Kidney capillary endothelial cell (primary cell): ENCODE measurements at regions not wholly inside any gene's neighbourhood (a gene's known extent, or its start where the extent isn't known, plus 50 kb on each side); places are given as distances from the start of the nearest gene placed in this dataset.

Source experiments
- DNase-seq: peaks from one replicate; pipeline ENCODE4 v3.0.0-alpha.2; 2018; ENCODE audit warnings: low spot score

- DNase-seq = no peak
Measured at GRCh38 chrX:40452031-40452430, 128.7 kb upstream of the ATP6AP2 start.

DNA sequence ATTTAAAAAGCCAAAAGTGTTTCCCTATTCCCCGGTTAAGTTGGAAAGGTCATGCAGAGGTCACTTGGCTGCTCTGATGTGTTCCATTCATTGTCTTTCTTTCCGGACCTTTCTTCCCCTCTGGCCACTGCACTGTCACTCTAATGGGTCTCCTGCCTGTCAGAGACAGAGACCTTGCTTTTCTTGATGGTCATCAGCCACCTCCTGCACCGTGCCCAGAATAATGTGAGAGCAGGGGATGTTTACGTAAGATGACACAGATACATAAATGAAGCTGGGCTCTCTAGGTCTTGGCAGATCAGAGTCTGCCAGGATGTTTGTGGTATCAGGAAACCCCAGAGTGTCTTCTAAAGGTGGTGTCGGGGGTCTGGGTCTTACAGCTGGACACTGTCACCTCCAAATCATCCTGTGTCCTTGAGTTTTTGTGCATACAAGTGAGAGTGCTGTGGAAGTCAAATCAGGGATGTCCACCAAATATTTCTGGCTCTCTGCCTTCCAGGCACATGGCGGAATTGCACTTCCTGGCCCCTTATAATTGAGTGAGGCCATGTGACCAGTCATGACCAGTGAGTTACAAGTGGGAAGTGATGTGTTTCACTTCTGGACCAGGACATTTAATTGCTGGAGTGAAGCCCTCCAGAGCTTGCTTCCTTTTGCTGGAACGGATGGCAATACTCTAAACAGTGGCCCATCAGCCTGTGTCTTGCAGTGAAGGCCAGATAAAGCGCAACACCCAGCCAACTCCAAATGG, 130.6 kb upstream of the ATP6AP2 start:
- no peak for DNase-seq

GRCh38 chrX:40449396-40449795, 131.4 kb upstream of the ATP6AP2 start:
- DNase-seq = no peak

DNA sequence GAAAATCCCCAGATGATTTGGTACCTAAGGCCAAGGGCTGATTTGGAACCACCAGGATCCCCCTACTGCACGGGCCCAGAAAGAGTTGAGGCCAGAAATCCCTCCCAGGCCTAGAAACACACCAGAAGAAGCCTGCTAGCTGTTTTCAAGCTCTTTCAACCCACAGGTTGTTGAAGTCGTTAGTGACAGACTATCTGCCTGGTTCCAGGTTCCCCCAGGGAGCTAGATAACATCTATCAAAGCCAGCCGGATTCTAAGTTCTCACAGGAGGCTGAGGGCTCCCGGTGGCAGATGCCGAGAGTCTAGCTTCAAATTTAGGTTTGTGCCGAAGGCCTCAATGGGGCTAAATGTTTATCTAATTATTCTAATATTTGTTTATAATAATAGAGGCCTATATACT, 132.0 kb upstream of the ATP6AP2 start:
- DNase-seq = no peak

DNA sequence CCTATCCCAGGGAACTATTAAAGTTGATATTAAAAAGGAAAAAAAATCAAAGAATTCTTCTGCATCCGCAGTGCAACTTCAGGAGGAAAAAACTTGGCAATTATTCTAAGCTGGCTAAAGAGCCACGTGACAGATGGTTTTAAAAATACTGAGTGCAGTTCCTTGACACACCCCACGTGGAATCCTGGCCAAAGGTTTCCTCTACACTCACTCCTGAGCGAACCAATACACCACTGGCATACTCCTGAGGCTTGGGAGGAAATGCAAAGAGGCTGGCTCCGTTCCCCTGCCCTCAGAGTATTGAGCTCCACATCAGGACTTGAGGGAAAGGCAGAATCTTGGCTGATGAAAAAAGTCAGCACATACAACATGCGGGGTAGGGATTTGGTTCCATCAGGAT, 133.8 kb upstream of the ATP6AP2 start:
- DNase-seq = no peak

DNA sequence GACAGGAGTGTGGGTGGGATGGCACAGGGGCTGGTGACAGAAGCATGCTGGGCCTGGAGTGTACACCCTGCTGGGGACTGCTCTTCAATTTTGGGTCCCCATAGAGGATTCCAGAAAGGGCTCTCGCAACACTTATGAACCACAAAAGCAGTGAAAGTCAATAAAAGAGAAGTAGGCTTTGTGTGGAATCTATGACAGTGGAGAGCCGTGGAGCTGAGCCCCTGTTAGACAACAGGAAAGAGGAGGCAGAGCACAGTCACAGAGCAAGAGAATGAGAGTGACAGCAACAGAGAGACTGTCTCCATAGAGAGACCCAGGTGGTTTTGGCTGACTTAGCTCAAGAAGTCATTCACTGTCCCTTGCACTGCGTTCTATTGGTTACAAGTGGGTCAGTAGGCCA, 135.1 kb upstream of the ATP6AP2 start:
- DNase-seq = no peak

GRCh38 chrX:40444798-40445496, 135.8 kb upstream of the ATP6AP2 start:
- no peak for DNase-seq

DNA sequence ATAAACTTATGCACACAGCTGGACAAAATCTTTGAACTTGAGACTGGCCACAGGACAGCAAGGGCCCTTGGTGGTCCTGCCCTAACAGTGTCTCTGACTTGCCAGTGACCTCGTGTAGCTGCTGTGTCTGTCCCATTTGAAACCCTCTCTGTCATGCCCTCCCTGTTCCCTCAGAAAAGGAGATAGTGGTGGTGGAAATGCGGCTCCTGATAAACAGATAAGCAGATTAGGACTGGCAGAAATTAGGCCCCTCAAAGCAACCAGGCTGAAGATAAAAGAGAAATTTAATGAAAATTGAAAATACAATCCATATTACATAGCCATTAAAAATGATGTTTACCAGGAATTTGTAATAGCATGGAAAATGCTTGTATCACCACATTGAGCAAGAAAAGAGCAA, 136.6 kb upstream of the ATP6AP2 start:
- no peak for DNase-seq

- DNase-seq = no peak
Measured at GRCh38 chrX:40440866-40441265, 139.9 kb upstream of the ATP6AP2 start.

DNA sequence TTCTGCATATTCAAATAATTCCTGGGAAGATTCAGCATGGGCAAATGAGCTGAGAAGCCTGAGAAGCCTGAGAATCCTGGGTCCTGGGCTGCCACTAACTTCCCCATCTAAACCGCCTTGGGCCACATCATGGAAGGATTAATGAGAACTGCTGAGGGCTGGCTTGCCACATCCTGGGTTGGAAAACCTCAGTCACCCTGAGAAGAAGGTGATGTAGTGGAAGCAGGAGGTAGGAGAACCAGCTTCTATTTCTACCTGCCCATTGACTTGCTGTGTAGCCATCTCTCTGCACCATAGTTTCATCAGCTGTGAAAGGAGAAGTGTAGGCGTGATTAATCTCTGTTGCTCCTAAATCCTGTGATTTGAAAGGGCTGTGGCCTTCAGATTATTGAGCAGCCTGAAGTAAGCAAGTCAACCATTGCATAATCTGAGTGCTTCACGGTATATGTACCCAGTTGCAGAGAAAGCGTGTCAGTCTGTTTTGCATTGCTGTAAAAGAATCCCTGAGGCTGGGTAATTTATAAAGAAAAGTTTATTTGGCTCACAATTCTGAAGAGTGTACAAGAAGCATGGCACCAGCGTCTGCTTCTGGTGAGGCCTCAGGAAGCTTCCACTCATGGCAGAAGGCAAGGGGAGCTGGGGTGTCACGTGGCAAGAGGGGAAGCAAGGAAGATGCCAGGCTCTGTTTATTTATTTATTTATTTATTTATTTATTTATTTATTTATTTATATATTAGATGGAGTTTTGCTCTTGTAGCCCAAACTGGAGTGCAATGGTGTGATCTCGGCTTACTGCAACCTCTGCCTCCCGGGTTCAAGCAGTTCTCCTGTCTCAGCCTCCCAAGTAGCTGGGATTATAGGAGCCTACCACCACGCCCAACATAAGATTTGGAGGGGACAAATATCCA, 140.9 kb upstream of the ATP6AP2 start:
- no peak for DNase-seq

DNA sequence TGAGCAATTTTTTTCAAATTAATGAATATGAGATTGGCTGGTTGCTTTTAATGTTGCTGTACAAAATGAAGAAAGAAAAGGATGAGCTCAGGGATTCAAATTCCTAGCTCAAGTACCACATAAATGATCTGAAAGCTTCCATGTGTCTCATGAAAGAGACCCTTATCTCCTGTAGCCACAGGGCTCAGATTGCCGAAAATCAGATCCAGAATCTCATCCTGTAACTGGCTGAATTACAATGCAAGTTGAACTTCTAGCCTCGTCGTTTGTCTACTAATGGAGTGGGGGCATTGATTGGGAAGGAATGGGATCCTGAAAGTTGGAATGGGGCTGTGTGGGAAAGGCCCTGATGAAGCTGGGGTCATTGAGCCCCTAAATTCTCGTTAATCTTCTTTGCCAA, 143.4 kb upstream of the ATP6AP2 start:
- no peak for DNase-seq

DNA sequence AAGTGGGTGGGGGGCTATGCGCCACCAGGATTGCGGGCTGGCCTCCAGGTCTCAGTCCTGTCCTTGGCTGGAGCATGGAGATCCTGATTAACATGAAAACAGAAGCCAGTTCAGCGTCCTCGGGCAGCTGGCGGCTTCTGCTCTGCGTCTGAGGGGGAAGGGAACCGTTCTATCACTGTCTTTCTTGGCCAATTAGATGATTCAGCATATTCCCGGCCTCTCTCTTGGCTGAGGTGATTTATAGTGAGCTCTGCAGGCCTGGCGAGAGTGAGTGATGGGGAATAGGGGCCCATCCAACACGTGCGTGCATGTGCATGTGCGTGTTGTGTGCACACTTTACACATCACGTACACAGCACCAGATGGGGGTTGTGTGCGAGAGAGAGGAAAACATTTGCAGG, 145.8 kb upstream of the ATP6AP2 start:
- no peak for DNase-seq

GRCh38 chrX:40434443-40434842, 146.3 kb upstream of the ATP6AP2 start:
- no peak for DNase-seq

DNA sequence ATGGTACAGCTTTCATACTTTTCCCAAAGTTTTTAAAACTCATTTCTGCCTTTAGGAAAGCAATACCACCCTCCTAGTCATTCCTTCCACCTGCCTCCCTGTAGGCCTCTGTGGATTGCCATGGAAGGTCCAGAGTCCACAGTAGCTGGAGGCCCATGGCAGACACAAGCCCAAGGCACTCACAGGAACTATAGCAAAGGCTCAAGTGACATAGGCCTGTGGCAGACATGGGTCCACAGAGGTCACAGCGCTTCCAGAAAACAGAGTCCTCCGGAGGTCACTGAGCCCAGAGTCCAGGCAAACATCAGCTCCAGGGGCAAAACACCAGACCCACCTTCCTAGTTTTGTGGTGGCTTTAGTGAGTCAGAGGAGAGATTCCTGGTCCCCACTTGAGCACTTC, 147.6 kb upstream of the ATP6AP2 start:
- DNase-seq = no peak

- DNase-seq = no peak
Measured at GRCh38 chrX:40424259-40424658, 156.5 kb upstream of the ATP6AP2 start.

GRCh38 chrX:40423299-40423698, 157.5 kb upstream of the ATP6AP2 start:
- no peak for DNase-seq

DNA sequence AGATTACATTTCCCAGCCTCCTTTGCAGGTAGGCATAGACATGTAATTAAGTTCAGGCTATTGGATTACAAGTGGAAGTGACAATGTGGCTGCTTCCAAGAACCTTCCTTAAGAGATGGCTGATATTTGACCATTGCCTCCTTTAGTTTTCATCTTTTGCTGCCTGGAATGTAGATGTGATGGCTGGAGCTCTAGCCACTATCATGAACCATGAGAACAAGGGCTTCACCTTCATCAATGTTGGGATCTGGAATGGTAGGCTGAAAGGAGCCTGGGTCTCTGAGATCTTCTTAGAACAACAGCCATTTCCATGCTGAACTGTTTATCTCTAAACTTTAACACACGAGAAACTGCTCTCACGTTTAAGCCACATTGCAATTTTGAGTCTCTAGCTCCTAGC, 158.7 kb upstream of the ATP6AP2 start:
- DNase-seq = no peak

DNA sequence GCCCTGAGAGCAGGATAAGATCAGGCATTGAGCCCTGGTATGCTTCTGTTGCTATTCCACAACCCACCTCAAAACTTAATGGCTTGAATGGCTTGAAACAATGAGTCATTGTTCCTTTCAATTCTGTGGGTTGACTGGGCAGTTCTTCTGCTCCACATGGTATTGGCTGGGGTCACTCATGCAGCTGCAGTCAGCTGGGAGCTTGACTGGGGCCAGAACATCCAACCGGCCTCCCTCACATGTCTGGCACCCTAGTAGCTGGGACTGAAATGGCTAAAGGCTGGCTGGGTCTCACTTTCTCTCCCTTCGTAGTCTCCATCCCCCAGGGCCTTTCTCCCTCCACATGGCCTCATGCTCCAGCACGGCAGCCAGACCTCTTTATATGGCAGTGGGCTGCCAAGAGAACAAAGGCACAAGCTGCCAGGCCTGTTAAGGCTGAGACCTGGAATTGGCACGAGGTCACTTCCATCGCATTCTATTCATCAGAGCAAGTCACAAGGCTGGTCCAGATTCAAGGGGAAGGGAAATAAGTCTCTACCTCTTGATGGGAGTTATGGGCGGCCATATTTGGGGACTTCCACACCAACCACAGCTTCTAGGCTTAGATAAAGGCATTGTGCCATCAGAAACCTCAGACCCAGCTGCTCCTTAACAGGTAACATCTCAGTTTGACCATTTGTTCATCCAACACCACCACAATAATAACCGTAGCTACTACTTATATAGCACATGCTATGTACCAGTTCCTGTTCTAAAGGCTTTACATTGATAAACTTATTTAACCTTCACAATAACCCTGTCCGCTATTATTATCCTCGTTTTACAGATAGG, 159.7 kb upstream of the ATP6AP2 start:
- DNase-seq = no peak

DNA sequence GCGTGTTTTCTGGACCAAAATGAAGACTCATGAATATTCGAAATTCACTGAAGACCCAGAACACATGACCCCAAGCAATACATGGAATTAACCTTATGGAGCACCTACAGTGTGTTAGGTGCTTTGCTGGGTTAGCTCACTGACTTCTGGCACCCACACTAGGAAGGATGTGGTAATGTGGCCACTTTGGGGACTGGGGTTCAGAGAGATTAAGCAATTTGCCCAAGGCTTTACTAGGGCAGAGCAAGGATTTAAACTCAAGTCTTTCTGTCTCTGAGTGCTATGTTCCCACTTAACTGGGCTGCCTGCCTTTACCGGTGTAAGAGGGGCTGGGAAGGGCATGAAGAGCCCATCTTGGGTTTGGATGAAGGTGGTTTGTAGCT, 162.0 kb upstream of the ATP6AP2 start:
- DNase-seq = no peak

GRCh38 chrX:40418146-40418812, 162.5 kb upstream of the ATP6AP2 start:
- DNase-seq = no peak

- no peak for DNase-seq
Measured at GRCh38 chrX:40415675-40416074, 165.1 kb upstream of the ATP6AP2 start.
